ENCODE measurements at regions not wholly inside any gene's neighbourhood (a gene's known extent, or its start where the extent isn't known, plus 50 kb on each side); places are given as distances from the start of the nearest gene placed in this dataset.

GRCh38 chr3:35194666-35195065, 444.7 kb upstream of the ARPP21 start:
- H3K4me1 Mint-ChIP-seq (ENCODE audit: low read depth) = no peaks in the 10 kb centered on the region
- no peak overlapping the region for H3K27ac Mint-ChIP-seq (ENCODE audit: unreplicated experiment)
- DNase-seq (ENCODE audit: low spot score) = no peak
- H3K9me3 Mint-ChIP-seq (ENCODE audit: low read depth) = peaks cover 3% of the 10 kb centered on the region
- H3K36me3 Mint-ChIP-seq (ENCODE audit: low read depth) = no peaks in the 10 kb centered on the region
- H3K27me3 Mint-ChIP-seq (ENCODE audit: low read depth) = peaks cover 4% of the 10 kb centered on the region
- H3K4me3 Mint-ChIP-seq (ENCODE audit: unreplicated experiment) = no peak overlapping the region
- no peak for TF ChIP-seq CTCF (IDR thresholded peaks at IDR 0.05)

GRCh38 chr3:35198857-35199256, 440.5 kb upstream of the ARPP21 start:
- H3K27ac Mint-ChIP-seq (ENCODE audit: unreplicated experiment) = no peak overlapping the region
- H3K36me3 Mint-ChIP-seq (ENCODE audit: low read depth) = no peaks in the 10 kb centered on the region
- H3K4me1 Mint-ChIP-seq (ENCODE audit: low read depth) = peaks cover 4% of the 10 kb centered on the region
- no peak for DNase-seq (ENCODE audit: low spot score)
- no peak for TF ChIP-seq CTCF (IDR thresholded peaks at IDR 0.05)
- no peak overlapping the region for H3K4me3 Mint-ChIP-seq (ENCODE audit: unreplicated experiment)
- H3K9me3 Mint-ChIP-seq (ENCODE audit: low read depth) = peaks cover 3% of the 10 kb centered on the region
- no peaks in the 10 kb centered on the region for H3K27me3 Mint-ChIP-seq (ENCODE audit: low read depth)

- peaks cover 4% of the 10 kb centered on the region for H3K4me1 Mint-ChIP-seq (ENCODE audit: low read depth)
- H3K9me3 Mint-ChIP-seq (ENCODE audit: low read depth) = peaks cover 3% of the 10 kb centered on the region
- no peak overlapping the region for H3K27ac Mint-ChIP-seq (ENCODE audit: unreplicated experiment)
- DNase-seq (ENCODE audit: low spot score) = no peak
- H3K27me3 Mint-ChIP-seq (ENCODE audit: low read depth) = no peaks in the 10 kb centered on the region
- no peak for TF ChIP-seq CTCF (IDR thresholded peaks at IDR 0.05)
- no peak overlapping the region for H3K4me3 Mint-ChIP-seq (ENCODE audit: unreplicated experiment)
- H3K36me3 Mint-ChIP-seq (ENCODE audit: low read depth) = no peaks in the 10 kb centered on the region
Measured at GRCh38 chr3:35200056-35200455, 439.3 kb upstream of the ARPP21 start.

- no peak for TF ChIP-seq CTCF (IDR thresholded peaks at IDR 0.05)
- Mint-ChIP-seq H3K9me3 (ENCODE audit: low read depth) (peaks cover 3% of the 10 kb centered on the region), H3K36me3 (ENCODE audit: low read depth) (no peaks in the 10 kb centered on the region), H3K27ac (ENCODE audit: unreplicated experiment) (no peak overlapping the region), H3K27me3 (ENCODE audit: low read depth) (no peaks in the 10 kb centered on the region), H3K4me3 (ENCODE audit: unreplicated experiment) (no peak overlapping the region), H3K4me1 (ENCODE audit: low read depth) (peaks cover 4% of the 10 kb centered on the region)
- DNase-seq (ENCODE audit: low spot score) = no peak
Measured at GRCh38 chr3:35201211-35201610, 438.1 kb upstream of the ARPP21 start.

GRCh38 chr3:35215525-35216500, 423.5 kb upstream of the ARPP21 start:
- DNase-seq (ENCODE audit: low spot score) = no peak
- Mint-ChIP-seq H3K9me3 (ENCODE audit: low read depth) (peaks cover 9% of the 10 kb centered on the region), H3K27ac (ENCODE audit: unreplicated experiment) (no peak overlapping the region), H3K27me3 (ENCODE audit: low read depth) (peaks cover 2% of the 10 kb centered on the region), H3K36me3 (ENCODE audit: low read depth) (no peaks in the 10 kb centered on the region), H3K4me3 (ENCODE audit: unreplicated experiment) (no peak overlapping the region), H3K4me1 (ENCODE audit: low read depth) (no peaks in the 10 kb centered on the region)
- no peak for TF ChIP-seq CTCF (IDR thresholded peaks at IDR 0.05)
